Body of pancreas (tissue), 4 donors: ENCODE measurements at regions not wholly inside any gene's neighbourhood (a gene's known extent, or its start where the extent isn't known, plus 50 kb on each side); places are given as distances from the start of the nearest gene placed in this dataset.

Experiments used
- CTCF ChIP-seq, 7 experiments: fragments of 450-650 bp in 4 of 7; fragments of 200-600 bp in 3 of 7; sonication (generic) in 3 of 7; IDR thresholded peaks; one replicate each; pipeline ENCODE4 v1.5.1; 2016 to 2019; ENCODE audit warnings: antibody characterized with exemption in 7 of 7
- POLR2A ChIP-seq, 3 donors: fragments of 450-650 bp; IDR thresholded peaks; one replicate each; pipeline ENCODE4 v1.6.1; 2016; ENCODE audit warnings: antibody characterized with exemption in 3 of 3, mild to moderate bottlenecking in 2 of 3

- TF ChIP-seq CTCF (IDR thresholded peaks at IDR 0.05) (no peak), POLR2A (IDR thresholded peaks at IDR 0.05) (no peak)
These were observed 252.5 kb downstream of the PTEN start for GRCh38 chr10:88115968-88116367.
